Testis (tissue), 2 donors: ENCODE measurements at regions not wholly inside any gene's neighbourhood (a gene's known extent, or its start where the extent isn't known, plus 50 kb on each side); places are given as distances from the start of the nearest gene placed in this dataset.

Experiments used
- POLR2A ChIP-seq: fragments of 450-650 bp; IDR thresholded peaks from one replicate; pipeline ENCODE4 v1.6.1; 2017; ENCODE audit warnings: antibody characterized with exemption, mild to moderate bottlenecking, moderate library complexity
- TF ChIP-seq, protein P1 (sequence below), 3 experiments: fragments of 450-650 bp in 2 of 3; fragments of 200-600 bp in 1 of 3; sonication (generic) in 1 of 3; IDR thresholded peaks; one replicate each; pipeline ENCODE4 v1.5.1; 2016 to 2019; ENCODE audit warnings: antibody characterized with exemption in 3 of 3, mild to moderate bottlenecking in 2 of 3, moderate library complexity in 1 of 3

DNA sequence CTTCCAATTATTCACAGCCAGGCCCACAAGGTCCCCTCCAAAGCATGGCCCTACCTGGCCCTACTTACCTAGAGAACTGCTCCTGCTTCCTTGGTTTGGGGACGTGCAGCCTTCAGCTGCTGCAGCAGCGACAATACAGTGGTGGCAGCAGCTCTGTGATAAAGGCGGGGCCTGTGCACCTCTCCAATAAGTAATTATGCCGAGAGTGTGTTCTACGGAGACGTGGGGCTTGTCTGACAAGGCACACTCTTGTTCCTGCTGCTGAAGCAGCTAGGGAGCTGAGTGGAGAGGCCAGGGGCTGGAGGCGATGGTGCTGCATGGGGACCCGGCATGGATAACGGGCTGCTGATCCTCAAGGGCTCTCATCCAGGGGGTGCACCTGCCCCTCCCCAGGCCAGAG is 98.0 kb upstream of the THY1 start:
- no peak for TF ChIP-seq POLR2A
- TF ChIP-seq, protein P1, sequence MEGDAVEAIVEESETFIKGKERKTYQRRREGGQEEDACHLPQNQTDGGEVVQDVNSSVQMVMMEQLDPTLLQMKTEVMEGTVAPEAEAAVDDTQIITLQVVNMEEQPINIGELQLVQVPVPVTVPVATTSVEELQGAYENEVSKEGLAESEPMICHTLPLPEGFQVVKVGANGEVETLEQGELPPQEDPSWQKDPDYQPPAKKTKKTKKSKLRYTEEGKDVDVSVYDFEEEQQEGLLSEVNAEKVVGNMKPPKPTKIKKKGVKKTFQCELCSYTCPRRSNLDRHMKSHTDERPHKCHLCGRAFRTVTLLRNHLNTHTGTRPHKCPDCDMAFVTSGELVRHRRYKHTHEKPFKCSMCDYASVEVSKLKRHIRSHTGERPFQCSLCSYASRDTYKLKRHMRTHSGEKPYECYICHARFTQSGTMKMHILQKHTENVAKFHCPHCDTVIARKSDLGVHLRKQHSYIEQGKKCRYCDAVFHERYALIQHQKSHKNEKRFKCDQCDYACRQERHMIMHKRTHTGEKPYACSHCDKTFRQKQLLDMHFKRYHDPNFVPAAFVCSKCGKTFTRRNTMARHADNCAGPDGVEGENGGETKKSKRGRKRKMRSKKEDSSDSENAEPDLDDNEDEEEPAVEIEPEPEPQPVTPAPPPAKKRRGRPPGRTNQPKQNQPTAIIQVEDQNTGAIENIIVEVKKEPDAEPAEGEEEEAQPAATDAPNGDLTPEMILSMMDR (IDR thresholded peaks at IDR 0.05): no peak
